GM19397 (cell line): ENCODE measurements at regions not wholly inside any gene's neighbourhood (a gene's known extent, or its start where the extent isn't known, plus 50 kb on each side); places are given as distances from the start of the nearest gene placed in this dataset.

ENCODE experiments used
- ATAC-seq: cut with Tn5 transposase; IDR thresholded peaks from one replicate; pipeline ENCODE4 v1.9.1; 2021; ENCODE audit warnings: mild to moderate bottlenecking, moderate library complexity; ENCODE audit not compliant: unreplicated experiment

GRCh38 chr2:177029501-177029900, 183.1 kb upstream of the HNRNPA3 start:
- no peak for ATAC-seq

- no peak for ATAC-seq
Measured at GRCh38 chr2:177029901-177030300, 182.7 kb upstream of the HNRNPA3 start.

GRCh38 chr2:177030451-177031105, 182.0 kb upstream of the HNRNPA3 start:
- no peak for ATAC-seq

- no peak for ATAC-seq
Measured at GRCh38 chr2:177031438-177032180, 181.0 kb upstream of the HNRNPA3 start.

- ATAC-seq, result no peak
Measured at GRCh38 chr2:177036747-177037146, 175.8 kb upstream of the HNRNPA3 start.

- ATAC-seq, result no peak
Measured at GRCh38 chr2:177037569-177037968, 175.0 kb upstream of the HNRNPA3 start.

GRCh38 chr2:177038787-177039484, 173.7 kb upstream of the HNRNPA3 start:
- ATAC-seq, result no peak

GRCh38 chr2:177042311-177042710, 170.3 kb upstream of the HNRNPA3 start:
- no peak for ATAC-seq

GRCh38 chr2:177044671-177045070, 167.9 kb upstream of the HNRNPA3 start:
- ATAC-seq, result no peak

GRCh38 chr2:177048981-177049380, 163.6 kb upstream of the HNRNPA3 start:
- no peak for ATAC-seq

GRCh38 chr2:177051278-177051677, 161.3 kb upstream of the HNRNPA3 start:
- ATAC-seq, result no peak

- no peak for ATAC-seq
Measured at GRCh38 chr2:177052471-177052870, 160.1 kb upstream of the HNRNPA3 start.

GRCh38 chr2:177053038-177053437, 159.6 kb upstream of the HNRNPA3 start:
- no peak for ATAC-seq

GRCh38 chr2:177053716-177054115, 158.9 kb upstream of the HNRNPA3 start:
- ATAC-seq, result no peak

GRCh38 chr2:177056481-177056929, 156.1 kb upstream of the HNRNPA3 start:
- ATAC-seq, result no peak

GRCh38 chr2:177058747-177059146, 153.8 kb upstream of the HNRNPA3 start:
- ATAC-seq, result no peak

- no peak for ATAC-seq
Measured at GRCh38 chr2:177059293-177059692, 153.3 kb upstream of the HNRNPA3 start.

GRCh38 chr2:177063331-177063730, 149.3 kb upstream of the HNRNPA3 start:
- ATAC-seq, result no peak

- no peak for ATAC-seq
Measured at GRCh38 chr2:177064422-177064821, 148.2 kb upstream of the HNRNPA3 start.

GRCh38 chr2:177068967-177069366, 143.6 kb upstream of the HNRNPA3 start:
- ATAC-seq, result no peak

- no peak for ATAC-seq
Measured at GRCh38 chr2:177072090-177072489, 140.5 kb upstream of the HNRNPA3 start.

- ATAC-seq, result no peak
Measured at GRCh38 chr2:177073611-177074010, 139.0 kb upstream of the HNRNPA3 start.
